PC-9 (cell line): ENCODE measurements at regions not wholly inside any gene's neighbourhood (a gene's known extent, or its start where the extent isn't known, plus 50 kb on each side); places are given as distances from the start of the nearest gene placed in this dataset.

Experiments
- BruUV-seq: library from RNA; stranded (reverse); fragments of 400-500 nt; replicated peaks from 2 replicates; lab custom pipeline; 2021; lab: Mats Ljungman, UMichigan
- CTCF ChIA-PET: fragments of 300-600 bp; sonication (Branson Sonifier 250); formaldehyde crosslinking; loops from one replicate; lab custom pipeline; 2022; ENCODE audit warnings: antibody characterized with exemption; lab: Charles Lee
- POLR2A ChIA-PET: fragments of 300-600 bp; sonication (Branson Sonifier 250); formaldehyde crosslinking; loops from one replicate; lab custom pipeline; 2022; ENCODE audit warnings: antibody characterized with exemption; ENCODE audit not compliant: unreplicated experiment; lab: Charles Lee
- DNase-seq, 2 experiments: peaks; one replicate each; pipeline versions ENCODE4 v3.0.0 to v3.0.0-alpha.2; 2015 to 2022; ENCODE audit warnings: mixed read lengths in 1 of 2
- H2AFZ ChIP-seq: fragments of 200-600 bp; sonication (generic); 2 replicates; pipeline ENCODE4 v1.8.1; 2017; ENCODE audit warnings: antibody characterized with exemption
- H3F3A ChIP-seq: fragments of 200-600 bp; sonication (generic); 2 replicates; pipeline ENCODE4 v1.8.1; 2017; ENCODE audit warnings: antibody characterized with exemption, mild to moderate bottlenecking, low read depth; ENCODE audit not compliant: insufficient read depth
- H3K27ac ChIP-seq: fragments of 200-600 bp; sonication (generic); 2 replicates; pipeline ENCODE4 v1.6.1; 2016; ENCODE audit warnings: mixed run types
- H3K27me3 ChIP-seq: fragments of 200-600 bp; sonication (generic); 2 replicates; pipeline ENCODE4 v1.6.1; 2016; ENCODE audit warnings: low read depth, mixed run types; ENCODE audit not compliant: insufficient read depth
- H3K36me3 ChIP-seq: fragments of 200-600 bp; sonication (generic); 2 replicates; pipeline ENCODE4 v1.6.1; 2016; ENCODE audit warnings: low read depth, mixed run types
- H3K4me1 ChIP-seq: fragments of 200-600 bp; sonication (generic); replicated peaks from 2 replicates; pipeline ENCODE4 v1.6.1; 2016; ENCODE audit warnings: mixed run types; ENCODE audit not compliant: insufficient read depth
- H3K4me2 ChIP-seq: fragments of 200-600 bp; sonication (generic); 2 replicates; pipeline ENCODE4 v1.6.1; 2017; ENCODE audit warnings: mixed run types
- H3K4me3 ChIP-seq: fragments of 200-600 bp; sonication (generic); 2 replicates; pipeline ENCODE4 v1.6.1; 2016; ENCODE audit warnings: mixed run types
- H3K79me2 ChIP-seq: fragments of 200-600 bp; sonication (generic); 2 replicates; pipeline ENCODE4 v1.6.1; 2017; ENCODE audit warnings: low read depth, mixed run types
- H3K9me2 ChIP-seq: fragments of 200-600 bp; sonication (generic); 2 replicates; pipeline ENCODE4 v1.8.1; 2017; ENCODE audit warnings: mild to moderate bottlenecking; ENCODE audit not compliant: insufficient read depth
- H3K9me3 ChIP-seq: fragments of 200-600 bp; sonication (generic); 2 replicates; pipeline ENCODE4 v1.8.1; 2016; ENCODE audit warnings: low read depth; ENCODE audit not compliant: insufficient read depth
- H4K20me1 ChIP-seq: fragments of 200-600 bp; sonication (generic); 2 replicates; pipeline ENCODE4 v1.8.1; 2017; ENCODE audit not compliant: insufficient read depth
- CTCF ChIP-seq: fragments of 200-600 bp; sonication (generic); conservative IDR thresholded peaks from 2 replicates; pipeline ENCODE4 v1.6.1; 2017; ENCODE audit warnings: mixed run types, antibody characterized with exemption, mild to moderate bottlenecking, moderate library complexity
- EZH2 ChIP-seq: fragments of 200-600 bp; sonication (generic); IDR thresholded peaks from 2 replicates; pipeline ENCODE4 v1.8.0; 2017; ENCODE audit warnings: antibody characterized with exemption, low read depth
- intact Hi-C: fragments of 100-400 bp; cut with micrococcal nuclease; formaldehyde crosslinking; loops from one replicate; pipeline ENCODE4 v1.10.0; 2022; ENCODE audit not compliant: unreplicated experiment

- Histone ChIP-seq H3K4me1 (no peaks in the 10 kb centered on the region), H3K9me3 (no peaks in the 10 kb centered on the region), H3K79me2 (no peaks in the 10 kb centered on the region), H3K36me3 (no peaks in the 10 kb centered on the region), H3K27me3 (peaks cover 4% of the 10 kb centered on the region; the same call in 1 of the 2 replicates), H2AFZ (no peak overlapping the region), H3K4me2 (no peak overlapping the region), H3K9me2 (no peaks in the 10 kb centered on the region), H3K4me3 (no peak overlapping the region), H3K27ac (no peak overlapping the region), H4K20me1 (no peaks in the 10 kb centered on the region), H3F3A (no peaks in the 10 kb centered on the region)
- ChIA-PET CTCF (no interaction called here), POLR2A (no interaction called here)
- intact Hi-C loops: no loop called here
- no peak for DNase-seq
- no TSS peak for BruUV-seq
- TF ChIP-seq CTCF: no peak
- TF ChIP-seq EZH2: no peak
Measured at GRCh38 chr3:67804089-67804488, 149.7 kb upstream of the SUCLG2 start.

- intact Hi-C loops: no loop called here
- no peaks in the 10 kb centered on the region for H3K79me2 ChIP-seq
- no peaks in the 10 kb centered on the region for H3K9me2 ChIP-seq
- H3K4me2 ChIP-seq: no peak overlapping the region
- no peak for TF ChIP-seq EZH2
- TF ChIP-seq CTCF: no peak
- H3F3A ChIP-seq: no peaks in the 10 kb centered on the region
- H3K4me1 ChIP-seq: no peaks in the 10 kb centered on the region
- no peak overlapping the region for H3K27ac ChIP-seq
- H2AFZ ChIP-seq: no peak overlapping the region
- no TSS peak for BruUV-seq
- ChIA-PET CTCF (no interaction called here), POLR2A (no interaction called here)
- no peak overlapping the region for H3K4me3 ChIP-seq
- no peaks in the 10 kb centered on the region for H3K9me3 ChIP-seq
- H3K36me3 ChIP-seq: no peaks in the 10 kb centered on the region
- DNase-seq: no peak
- no peaks in the 10 kb centered on the region for H3K27me3 ChIP-seq
- H4K20me1 ChIP-seq: no peaks in the 10 kb centered on the region
Measured at GRCh38 chr3:67798412-67798811, 144.0 kb upstream of the SUCLG2 start.

GRCh38 chr3:67791620-67792019, 137.2 kb upstream of the SUCLG2 start:
- no peak for DNase-seq
- ChIA-PET POLR2A (no interaction called here), CTCF (no interaction called here)
- intact Hi-C loops: loop anchor here (2.0 kb wide), 1 partner anchor 411 kb away; no protein-coding TSS in a partner anchor
- TF ChIP-seq EZH2 (no peak), CTCF (no peak)
- no peak overlapping the region for H2AFZ ChIP-seq
- H3K36me3 ChIP-seq: no peaks in the 10 kb centered on the region
- no peaks in the 10 kb centered on the region for H3K9me2 ChIP-seq
- no peaks in the 10 kb centered on the region for H3F3A ChIP-seq
- no peak overlapping the region for H3K4me2 ChIP-seq
- H3K4me3 ChIP-seq: no peak overlapping the region
- H3K27me3 ChIP-seq: no peaks in the 10 kb centered on the region
- no peak overlapping the region for H3K27ac ChIP-seq
- no peaks in the 10 kb centered on the region for H3K9me3 ChIP-seq
- H3K4me1 ChIP-seq: no peaks in the 10 kb centered on the region
- BruUV-seq: no TSS peak
- no peaks in the 10 kb centered on the region for H4K20me1 ChIP-seq
- H3K79me2 ChIP-seq: no peaks in the 10 kb centered on the region
